ENCODE measurements at regions not wholly inside any gene's neighbourhood (a gene's known extent, or its start where the extent isn't known, plus 50 kb on each side); places are given as distances from the start of the nearest gene placed in this dataset.

DNA sequence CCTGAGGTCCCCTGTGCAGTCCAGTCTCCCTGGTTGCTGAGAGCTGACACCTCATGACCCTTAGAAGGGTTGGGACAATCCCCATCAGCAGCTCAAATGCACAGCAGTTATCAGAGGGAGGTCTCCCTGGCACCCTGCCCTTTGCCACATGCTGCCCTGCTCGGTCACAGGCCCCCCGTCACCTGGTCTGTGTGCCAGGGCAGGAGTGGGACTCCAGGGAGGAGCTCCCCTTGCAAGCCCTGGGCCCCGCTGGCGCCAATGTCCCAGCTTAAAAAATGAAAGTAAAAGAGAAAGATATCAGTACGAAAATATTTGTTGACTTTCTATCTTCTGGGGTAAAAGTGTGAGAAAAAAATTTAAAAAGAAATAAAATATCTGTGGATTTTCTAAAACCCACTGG, 68.1 kb upstream of the SLC22A16 start:
- TF ChIP-seq, protein P1, sequence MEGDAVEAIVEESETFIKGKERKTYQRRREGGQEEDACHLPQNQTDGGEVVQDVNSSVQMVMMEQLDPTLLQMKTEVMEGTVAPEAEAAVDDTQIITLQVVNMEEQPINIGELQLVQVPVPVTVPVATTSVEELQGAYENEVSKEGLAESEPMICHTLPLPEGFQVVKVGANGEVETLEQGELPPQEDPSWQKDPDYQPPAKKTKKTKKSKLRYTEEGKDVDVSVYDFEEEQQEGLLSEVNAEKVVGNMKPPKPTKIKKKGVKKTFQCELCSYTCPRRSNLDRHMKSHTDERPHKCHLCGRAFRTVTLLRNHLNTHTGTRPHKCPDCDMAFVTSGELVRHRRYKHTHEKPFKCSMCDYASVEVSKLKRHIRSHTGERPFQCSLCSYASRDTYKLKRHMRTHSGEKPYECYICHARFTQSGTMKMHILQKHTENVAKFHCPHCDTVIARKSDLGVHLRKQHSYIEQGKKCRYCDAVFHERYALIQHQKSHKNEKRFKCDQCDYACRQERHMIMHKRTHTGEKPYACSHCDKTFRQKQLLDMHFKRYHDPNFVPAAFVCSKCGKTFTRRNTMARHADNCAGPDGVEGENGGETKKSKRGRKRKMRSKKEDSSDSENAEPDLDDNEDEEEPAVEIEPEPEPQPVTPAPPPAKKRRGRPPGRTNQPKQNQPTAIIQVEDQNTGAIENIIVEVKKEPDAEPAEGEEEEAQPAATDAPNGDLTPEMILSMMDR (IDR thresholded peaks at IDR 0.05) = no peak
- no peak for TF ChIP-seq EZH2 (IDR thresholded peaks at IDR 0.05; ENCODE audit: borderline replicate concordance, insufficient read depth, low read depth, low read length, poor library complexity, severe bottlenecking)
